ENCODE measurements at regions not wholly inside any gene's neighbourhood (a gene's known extent, or its start where the extent isn't known, plus 50 kb on each side); places are given as distances from the start of the nearest gene placed in this dataset.
"Not testable (repeated sequence)": the region's sequence is repeated elsewhere in the genome, so short reads cannot be mapped to it uniquely, and the experiment has no call there.

- TF ChIP-seq, protein P1, sequence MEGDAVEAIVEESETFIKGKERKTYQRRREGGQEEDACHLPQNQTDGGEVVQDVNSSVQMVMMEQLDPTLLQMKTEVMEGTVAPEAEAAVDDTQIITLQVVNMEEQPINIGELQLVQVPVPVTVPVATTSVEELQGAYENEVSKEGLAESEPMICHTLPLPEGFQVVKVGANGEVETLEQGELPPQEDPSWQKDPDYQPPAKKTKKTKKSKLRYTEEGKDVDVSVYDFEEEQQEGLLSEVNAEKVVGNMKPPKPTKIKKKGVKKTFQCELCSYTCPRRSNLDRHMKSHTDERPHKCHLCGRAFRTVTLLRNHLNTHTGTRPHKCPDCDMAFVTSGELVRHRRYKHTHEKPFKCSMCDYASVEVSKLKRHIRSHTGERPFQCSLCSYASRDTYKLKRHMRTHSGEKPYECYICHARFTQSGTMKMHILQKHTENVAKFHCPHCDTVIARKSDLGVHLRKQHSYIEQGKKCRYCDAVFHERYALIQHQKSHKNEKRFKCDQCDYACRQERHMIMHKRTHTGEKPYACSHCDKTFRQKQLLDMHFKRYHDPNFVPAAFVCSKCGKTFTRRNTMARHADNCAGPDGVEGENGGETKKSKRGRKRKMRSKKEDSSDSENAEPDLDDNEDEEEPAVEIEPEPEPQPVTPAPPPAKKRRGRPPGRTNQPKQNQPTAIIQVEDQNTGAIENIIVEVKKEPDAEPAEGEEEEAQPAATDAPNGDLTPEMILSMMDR (IDR thresholded peaks at IDR 0.05): not testable (repeated sequence)
- TF ChIP-seq EP300, POLR2A, POLR2AphosphoS5 (IDR thresholded peaks at IDR 0.05): not testable (repeated sequence)
These were observed 725.2 kb upstream of the ANKRD30A start for GRCh38 chr10:36400238-36400637.
